GM23338 (cell line): ENCODE measurements at regions not wholly inside any gene's neighbourhood (a gene's known extent, or its start where the extent isn't known, plus 50 kb on each side); places are given as distances from the start of the nearest gene placed in this dataset.

Experiments used
- ATAC-seq: fragments of 200-7000 bp; cut with Tn5 transposase; 3 replicates; pipeline ENCODE4 v1.9.1; 2020
- DNase-seq: peaks from one replicate; pipeline ENCODE4 v3.0.0-alpha.2; 2015; ENCODE audit warnings: low spot score
- H2AFZ ChIP-seq: fragments of 200-600 bp; sonication (generic); 2 replicates; pipeline ENCODE4 v1.8.0; 2016; ENCODE audit warnings: antibody characterized with exemption, mild to moderate bottlenecking, moderate library complexity
- H3F3A ChIP-seq: fragments of 200-600 bp; sonication (generic); replicated peaks from 2 replicates; pipeline ENCODE4 v1.8.0; 2017; ENCODE audit warnings: antibody characterized with exemption, mixed run types, low read depth
- H3K27ac ChIP-seq: fragments of 200-600 bp; sonication (generic); 2 replicates; pipeline ENCODE4 v1.6.1; 2016; ENCODE audit warnings: low read depth
- H3K27me3 ChIP-seq: fragments of 200-600 bp; sonication (generic); 2 replicates; pipeline ENCODE4 v1.8.0; 2016; ENCODE audit warnings: mild to moderate bottlenecking, mixed run types, moderate library complexity; ENCODE audit not compliant: insufficient read depth
- H3K36me3 ChIP-seq: fragments of 200-600 bp; sonication (generic); 2 replicates; pipeline ENCODE4 v1.8.0; 2016; ENCODE audit warnings: mild to moderate bottlenecking; ENCODE audit not compliant: insufficient read depth
- H3K4me1 ChIP-seq: fragments of 200-600 bp; sonication (generic); 2 replicates; pipeline ENCODE4 v1.8.0; 2016; ENCODE audit warnings: mild to moderate bottlenecking, moderate library complexity; ENCODE audit not compliant: insufficient read depth
- H3K4me2 ChIP-seq: fragments of 200-600 bp; sonication (generic); 2 replicates; pipeline ENCODE4 v1.7.1; 2017; ENCODE audit warnings: mixed run types
- H3K4me3 ChIP-seq: fragments of 200-600 bp; sonication (generic); 2 replicates; pipeline ENCODE4 v1.6.1; 2016; ENCODE audit warnings: mixed run types
- H3K79me2 ChIP-seq: fragments of 200-600 bp; sonication (generic); replicated peaks from 2 replicates; pipeline ENCODE4 v1.8.0; 2017; ENCODE audit warnings: mild to moderate bottlenecking; ENCODE audit not compliant: insufficient read depth
- H3K9me2 ChIP-seq: fragments of 200-600 bp; sonication (generic); 2 replicates; pipeline ENCODE4 v1.8.0; 2017; ENCODE audit not compliant: insufficient read depth
- H4K20me1 ChIP-seq: fragments of 200-600 bp; sonication (generic); replicated peaks from 2 replicates; pipeline ENCODE4 v1.8.0; 2017; ENCODE audit warnings: mild to moderate bottlenecking; ENCODE audit not compliant: insufficient read depth
- H3K27ac Mint-ChIP-seq: 2 replicates; pipeline ENCODE4 v1.8.0; 2020; ENCODE audit warnings: inconsistent platforms, mild to moderate bottlenecking, moderate library complexity, mixed read lengths
- H3K27me3 Mint-ChIP-seq: 3 replicates; pipeline ENCODE4 v1.8.0; 2022; ENCODE audit warnings: low read depth, mild to moderate bottlenecking, moderate library complexity, mixed read lengths, inconsistent platforms; ENCODE audit not compliant: insufficient read depth, poor library complexity
- H3K36me3 Mint-ChIP-seq: 3 replicates; pipeline ENCODE4 v1.8.0; 2021; ENCODE audit warnings: low read depth, mild to moderate bottlenecking, inconsistent platforms, moderate library complexity, mixed read lengths
- H3K4me1 Mint-ChIP-seq: 3 replicates; pipeline ENCODE4 v1.8.0; 2020; ENCODE audit warnings: mild to moderate bottlenecking, inconsistent platforms, mixed read lengths
- H3K4me3 Mint-ChIP-seq: 3 replicates; pipeline ENCODE4 v1.8.0; 2021; ENCODE audit warnings: moderate library complexity, mild to moderate bottlenecking, inconsistent platforms, mixed read lengths
- H3K9me3 Mint-ChIP-seq: 3 replicates; pipeline ENCODE4 v1.8.0; 2020; ENCODE audit warnings: moderate library complexity, mild to moderate bottlenecking, inconsistent platforms, mixed read lengths
- CREB1 ChIP-seq: fragments of 250-450 bp; sonication (Bioruptor Pico); IDR thresholded peaks from 2 replicates; pipeline ENCODE4 v1.5.0; 2020; ENCODE audit warnings: low read depth, mild to moderate bottlenecking, moderate library complexity
- EZH2 ChIP-seq: fragments of 200-600 bp; sonication (generic); IDR thresholded peaks from one replicate; pipeline ENCODE4 v1.8.0; 2017; ENCODE audit warnings: antibody characterized with exemption, mild to moderate bottlenecking, low read depth; ENCODE audit not compliant: unreplicated experiment
- EZH2phosphoT487 ChIP-seq: fragments of 200-600 bp; sonication (generic); IDR thresholded peaks from one replicate; pipeline ENCODE4 v1.8.1; 2018; ENCODE audit warnings: antibody characterized with exemption; ENCODE audit not compliant: unreplicated experiment
- JUNB ChIP-seq: IDR thresholded peaks from one replicate; pipeline ENCODE4 v1.6.1; 2016; ENCODE audit warnings: antibody characterized with exemption; ENCODE audit not compliant: unreplicated experiment
- NANOG ChIP-seq: IDR thresholded peaks from 2 replicates; pipeline ENCODE4 v1.6.1; 2016; ENCODE audit warnings: antibody characterized with exemption, borderline replicate concordance
- POLR2AphosphoS5 ChIP-seq: IDR thresholded peaks from 2 replicates; pipeline ENCODE4 v1.6.1; 2016; ENCODE audit warnings: antibody characterized with exemption, low read depth
- STAT1 ChIP-seq: IDR thresholded peaks from one replicate; pipeline ENCODE4 v1.6.1; 2016; ENCODE audit warnings: antibody characterized with exemption; ENCODE audit not compliant: unreplicated experiment
- ZNF114 ChIP-seq: fragments of 250-450 bp; sonication (Bioruptor Pico); IDR thresholded peaks from 2 replicates; pipeline ENCODE4 v1.5.0; 2020; ENCODE audit warnings: mild to moderate bottlenecking, moderate library complexity
- ZNF331 ChIP-seq: fragments of 250-450 bp; sonication (Bioruptor Pico); IDR thresholded peaks from 2 replicates; pipeline ENCODE4 v1.5.0; 2020; ENCODE audit warnings: low read depth, mild to moderate bottlenecking, moderate library complexity
- TF ChIP-seq, protein P1 (sequence below): IDR thresholded peaks from one replicate; pipeline ENCODE4 v1.6.1; 2018; ENCODE audit warnings: antibody characterized with exemption; ENCODE audit not compliant: unreplicated experiment
- TF ChIP-seq, protein P2 (sequence below): IDR thresholded peaks from 2 replicates; pipeline ENCODE4 v1.6.1; 2016; ENCODE audit warnings: antibody characterized with exemption
- TF ChIP-seq, protein P3 (sequence below): fragments of 250-450 bp; sonication (Bioruptor Pico); IDR thresholded peaks from 2 replicates; pipeline ENCODE4 v1.5.0; 2020; ENCODE audit warnings: mild to moderate bottlenecking, moderate library complexity
- TF ChIP-seq, protein P4 (sequence below), 2 experiments: fragments of 200-600 bp in 1 of 2; sonication (generic) in 1 of 2; conservative IDR thresholded peaks; 2 replicates each; pipeline versions ENCODE4 v1.5.1 to v1.6.1; 2016 to 2017; ENCODE audit warnings: antibody characterized with exemption in 2 of 2, low read depth in 2 of 2, mild to moderate bottlenecking in 2 of 2, moderate library complexity in 1 of 2

DNA sequence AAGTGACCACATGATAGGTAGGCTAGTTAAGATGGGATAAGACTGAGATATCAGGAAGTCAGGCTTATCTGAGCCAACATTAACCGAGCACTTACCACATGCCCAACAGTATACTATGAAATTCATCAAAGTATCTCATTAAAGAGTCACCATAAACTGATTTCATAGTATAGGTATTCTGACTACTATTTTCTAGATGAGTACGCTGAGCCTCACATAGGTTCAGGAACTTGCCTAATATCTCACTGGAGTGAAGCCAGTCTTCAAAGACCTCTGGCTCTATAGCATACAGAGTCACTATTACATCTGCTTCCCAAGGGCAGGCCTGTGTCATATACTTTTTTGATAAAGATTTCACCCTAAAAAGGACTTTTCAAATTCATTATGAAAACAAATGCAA is 115.6 kb upstream of the NGF start:
- H3K27ac ChIP-seq = no peak overlapping the region
- no peaks in the 10 kb centered on the region for H3K27me3 Mint-ChIP-seq
- H2AFZ ChIP-seq = no peak overlapping the region
- H3K4me3 Mint-ChIP-seq = no peak overlapping the region
- H3K4me1 Mint-ChIP-seq = no peaks in the 10 kb centered on the region; the same call in 2 of the 3 replicates
- H3K36me3 Mint-ChIP-seq = no peaks in the 10 kb centered on the region
- H3K27ac Mint-ChIP-seq = no peak overlapping the region
- TF ChIP-seq EZH2phosphoT487 (no peak), ZNF114 (CRISPR knock-in tag) (no peak), ZNF331 (no peak), CREB1 (CRISPR knock-in tag) (no peak), STAT1 (no peak), JUNB (no peak), EZH2 (no peak), POLR2AphosphoS5 (no peak), NANOG (no peak)
- TF ChIP-seq, protein P1, sequence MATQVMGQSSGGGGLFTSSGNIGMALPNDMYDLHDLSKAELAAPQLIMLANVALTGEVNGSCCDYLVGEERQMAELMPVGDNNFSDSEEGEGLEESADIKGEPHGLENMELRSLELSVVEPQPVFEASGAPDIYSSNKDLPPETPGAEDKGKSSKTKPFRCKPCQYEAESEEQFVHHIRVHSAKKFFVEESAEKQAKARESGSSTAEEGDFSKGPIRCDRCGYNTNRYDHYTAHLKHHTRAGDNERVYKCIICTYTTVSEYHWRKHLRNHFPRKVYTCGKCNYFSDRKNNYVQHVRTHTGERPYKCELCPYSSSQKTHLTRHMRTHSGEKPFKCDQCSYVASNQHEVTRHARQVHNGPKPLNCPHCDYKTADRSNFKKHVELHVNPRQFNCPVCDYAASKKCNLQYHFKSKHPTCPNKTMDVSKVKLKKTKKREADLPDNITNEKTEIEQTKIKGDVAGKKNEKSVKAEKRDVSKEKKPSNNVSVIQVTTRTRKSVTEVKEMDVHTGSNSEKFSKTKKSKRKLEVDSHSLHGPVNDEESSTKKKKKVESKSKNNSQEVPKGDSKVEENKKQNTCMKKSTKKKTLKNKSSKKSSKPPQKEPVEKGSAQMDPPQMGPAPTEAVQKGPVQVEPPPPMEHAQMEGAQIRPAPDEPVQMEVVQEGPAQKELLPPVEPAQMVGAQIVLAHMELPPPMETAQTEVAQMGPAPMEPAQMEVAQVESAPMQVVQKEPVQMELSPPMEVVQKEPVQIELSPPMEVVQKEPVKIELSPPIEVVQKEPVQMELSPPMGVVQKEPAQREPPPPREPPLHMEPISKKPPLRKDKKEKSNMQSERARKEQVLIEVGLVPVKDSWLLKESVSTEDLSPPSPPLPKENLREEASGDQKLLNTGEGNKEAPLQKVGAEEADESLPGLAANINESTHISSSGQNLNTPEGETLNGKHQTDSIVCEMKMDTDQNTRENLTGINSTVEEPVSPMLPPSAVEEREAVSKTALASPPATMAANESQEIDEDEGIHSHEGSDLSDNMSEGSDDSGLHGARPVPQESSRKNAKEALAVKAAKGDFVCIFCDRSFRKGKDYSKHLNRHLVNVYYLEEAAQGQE = no peak
- TF ChIP-seq, protein P2, sequence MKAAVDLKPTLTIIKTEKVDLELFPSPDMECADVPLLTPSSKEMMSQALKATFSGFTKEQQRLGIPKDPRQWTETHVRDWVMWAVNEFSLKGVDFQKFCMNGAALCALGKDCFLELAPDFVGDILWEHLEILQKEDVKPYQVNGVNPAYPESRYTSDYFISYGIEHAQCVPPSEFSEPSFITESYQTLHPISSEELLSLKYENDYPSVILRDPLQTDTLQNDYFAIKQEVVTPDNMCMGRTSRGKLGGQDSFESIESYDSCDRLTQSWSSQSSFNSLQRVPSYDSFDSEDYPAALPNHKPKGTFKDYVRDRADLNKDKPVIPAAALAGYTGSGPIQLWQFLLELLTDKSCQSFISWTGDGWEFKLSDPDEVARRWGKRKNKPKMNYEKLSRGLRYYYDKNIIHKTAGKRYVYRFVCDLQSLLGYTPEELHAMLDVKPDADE = no peak
- TF ChIP-seq, protein P3, sequence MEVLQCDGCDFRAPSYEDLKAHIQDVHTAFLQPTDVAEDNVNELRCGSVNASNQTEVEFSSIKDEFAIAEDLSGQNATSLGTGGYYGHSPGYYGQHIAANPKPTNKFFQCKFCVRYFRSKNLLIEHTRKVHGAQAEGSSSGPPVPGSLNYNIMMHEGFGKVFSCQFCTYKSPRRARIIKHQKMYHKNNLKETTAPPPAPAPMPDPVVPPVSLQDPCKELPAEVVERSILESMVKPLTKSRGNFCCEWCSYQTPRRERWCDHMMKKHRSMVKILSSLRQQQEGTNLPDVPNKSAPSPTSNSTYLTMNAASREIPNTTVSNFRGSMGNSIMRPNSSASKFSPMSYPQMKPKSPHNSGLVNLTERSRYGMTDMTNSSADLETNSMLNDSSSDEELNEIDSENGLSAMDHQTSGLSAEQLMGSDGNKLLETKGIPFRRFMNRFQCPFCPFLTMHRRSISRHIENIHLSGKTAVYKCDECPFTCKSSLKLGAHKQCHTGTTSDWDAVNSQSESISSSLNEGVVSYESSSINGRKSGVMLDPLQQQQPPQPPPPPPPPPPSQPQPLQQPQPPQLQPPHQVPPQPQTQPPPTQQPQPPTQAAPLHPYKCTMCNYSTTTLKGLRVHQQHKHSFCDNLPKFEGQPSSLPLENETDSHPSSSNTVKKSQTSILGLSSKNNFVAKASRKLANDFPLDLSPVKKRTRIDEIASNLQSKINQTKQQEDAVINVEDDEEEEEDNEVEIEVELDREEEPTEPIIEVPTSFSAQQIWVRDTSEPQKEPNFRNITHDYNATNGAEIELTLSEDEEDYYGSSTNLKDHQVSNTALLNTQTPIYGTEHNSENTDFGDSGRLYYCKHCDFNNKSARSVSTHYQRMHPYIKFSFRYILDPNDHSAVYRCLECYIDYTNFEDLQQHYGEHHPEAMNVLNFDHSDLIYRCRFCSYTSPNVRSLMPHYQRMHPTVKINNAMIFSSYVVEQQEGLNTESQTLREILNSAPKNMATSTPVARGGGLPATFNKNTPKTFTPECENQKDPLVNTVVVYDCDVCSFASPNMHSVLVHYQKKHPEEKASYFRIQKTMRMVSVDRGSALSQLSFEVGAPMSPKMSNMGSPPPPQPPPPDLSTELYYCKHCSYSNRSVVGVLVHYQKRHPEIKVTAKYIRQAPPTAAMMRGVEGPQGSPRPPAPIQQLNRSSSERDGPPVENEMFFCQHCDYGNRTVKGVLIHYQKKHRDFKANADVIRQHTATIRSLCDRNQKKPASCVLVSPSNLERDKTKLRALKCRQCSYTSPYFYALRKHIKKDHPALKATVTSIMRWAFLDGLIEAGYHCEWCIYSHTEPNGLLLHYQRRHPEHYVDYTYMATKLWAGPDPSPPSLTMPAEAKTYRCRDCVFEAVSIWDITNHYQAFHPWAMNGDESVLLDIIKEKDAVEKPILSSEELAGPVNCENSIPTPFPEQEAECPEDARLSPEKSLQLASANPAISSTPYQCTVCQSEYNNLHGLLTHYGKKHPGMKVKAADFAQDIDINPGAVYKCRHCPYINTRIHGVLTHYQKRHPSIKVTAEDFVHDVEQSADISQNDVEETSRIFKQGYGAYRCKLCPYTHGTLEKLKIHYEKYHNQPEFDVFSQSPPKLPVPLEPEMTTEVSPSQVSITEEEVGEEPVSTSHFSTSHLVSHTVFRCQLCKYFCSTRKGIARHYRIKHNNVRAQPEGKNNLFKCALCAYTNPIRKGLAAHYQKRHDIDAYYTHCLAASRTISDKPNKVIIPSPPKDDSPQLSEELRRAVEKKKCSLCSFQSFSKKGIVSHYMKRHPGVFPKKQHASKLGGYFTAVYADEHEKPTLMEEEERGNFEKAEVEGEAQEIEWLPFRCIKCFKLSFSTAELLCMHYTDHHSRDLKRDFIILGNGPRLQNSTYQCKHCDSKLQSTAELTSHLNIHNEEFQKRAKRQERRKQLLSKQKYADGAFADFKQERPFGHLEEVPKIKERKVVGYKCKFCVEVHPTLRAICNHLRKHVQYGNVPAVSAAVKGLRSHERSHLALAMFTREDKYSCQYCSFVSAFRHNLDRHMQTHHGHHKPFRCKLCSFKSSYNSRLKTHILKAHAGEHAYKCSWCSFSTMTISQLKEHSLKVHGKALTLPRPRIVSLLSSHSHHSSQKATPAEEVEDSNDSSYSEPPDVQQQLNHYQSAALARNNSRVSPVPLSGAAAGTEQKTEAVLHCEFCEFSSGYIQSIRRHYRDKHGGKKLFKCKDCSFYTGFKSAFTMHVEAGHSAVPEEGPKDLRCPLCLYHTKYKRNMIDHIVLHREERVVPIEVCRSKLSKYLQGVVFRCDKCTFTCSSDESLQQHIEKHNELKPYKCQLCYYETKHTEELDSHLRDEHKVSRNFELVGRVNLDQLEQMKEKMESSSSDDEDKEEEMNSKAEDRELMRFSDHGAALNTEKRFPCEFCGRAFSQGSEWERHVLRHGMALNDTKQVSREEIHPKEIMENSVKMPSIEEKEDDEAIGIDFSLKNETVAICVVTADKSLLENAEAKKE = no peak
- TF ChIP-seq, protein P4, sequence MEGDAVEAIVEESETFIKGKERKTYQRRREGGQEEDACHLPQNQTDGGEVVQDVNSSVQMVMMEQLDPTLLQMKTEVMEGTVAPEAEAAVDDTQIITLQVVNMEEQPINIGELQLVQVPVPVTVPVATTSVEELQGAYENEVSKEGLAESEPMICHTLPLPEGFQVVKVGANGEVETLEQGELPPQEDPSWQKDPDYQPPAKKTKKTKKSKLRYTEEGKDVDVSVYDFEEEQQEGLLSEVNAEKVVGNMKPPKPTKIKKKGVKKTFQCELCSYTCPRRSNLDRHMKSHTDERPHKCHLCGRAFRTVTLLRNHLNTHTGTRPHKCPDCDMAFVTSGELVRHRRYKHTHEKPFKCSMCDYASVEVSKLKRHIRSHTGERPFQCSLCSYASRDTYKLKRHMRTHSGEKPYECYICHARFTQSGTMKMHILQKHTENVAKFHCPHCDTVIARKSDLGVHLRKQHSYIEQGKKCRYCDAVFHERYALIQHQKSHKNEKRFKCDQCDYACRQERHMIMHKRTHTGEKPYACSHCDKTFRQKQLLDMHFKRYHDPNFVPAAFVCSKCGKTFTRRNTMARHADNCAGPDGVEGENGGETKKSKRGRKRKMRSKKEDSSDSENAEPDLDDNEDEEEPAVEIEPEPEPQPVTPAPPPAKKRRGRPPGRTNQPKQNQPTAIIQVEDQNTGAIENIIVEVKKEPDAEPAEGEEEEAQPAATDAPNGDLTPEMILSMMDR (conservative IDR thresholded peaks at IDR 0.05; ENCODE audit: low read depth in 2 of 2) = no peak
- no peaks in the 10 kb centered on the region for H3K27me3 ChIP-seq
- no peaks in the 10 kb centered on the region for H3K9me3 Mint-ChIP-seq
- no peaks in the 10 kb centered on the region for H3F3A ChIP-seq
- no peak overlapping the region for H3K4me2 ChIP-seq
- H4K20me1 ChIP-seq = no peaks in the 10 kb centered on the region
- H3K36me3 ChIP-seq = no peaks in the 10 kb centered on the region
- ATAC-seq (no peak), DNase-seq (no peak)
- no peaks in the 10 kb centered on the region for H3K4me1 ChIP-seq
- H3K9me2 ChIP-seq = no peaks in the 10 kb centered on the region
- H3K4me3 ChIP-seq = no peak overlapping the region
- H3K79me2 ChIP-seq = no peaks in the 10 kb centered on the region
